ENCODE measurements at regions not wholly inside any gene's neighbourhood (a gene's known extent, or its start where the extent isn't known, plus 50 kb on each side); places are given as distances from the start of the nearest gene placed in this dataset.

- no peak for DNase-seq
These were observed 765.5 kb upstream of the EEF2KMT start for GRCh38 chr16:5863071-5863606.

- DNase-seq: no peak
These were observed 764.7 kb upstream of the EEF2KMT start for GRCh38 chr16:5862103-5862840.

DNA sequence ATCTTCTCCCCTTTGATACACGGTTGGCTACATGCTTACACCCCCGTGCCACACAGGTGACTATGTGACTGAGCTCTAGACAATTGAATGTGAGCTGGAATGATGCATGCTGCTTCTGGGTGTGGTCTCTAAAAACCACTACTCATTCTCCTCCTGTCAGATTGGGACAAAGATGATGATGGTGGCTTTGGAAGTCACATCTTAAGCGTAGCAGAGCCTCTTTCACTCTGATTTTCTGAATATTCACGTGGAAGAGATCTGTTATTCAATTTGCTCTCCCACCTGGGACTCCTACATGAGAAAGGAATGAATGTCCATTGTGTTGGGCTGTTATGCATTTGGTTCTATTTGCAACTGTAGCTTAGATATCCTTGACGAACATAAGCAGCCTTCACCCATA, 763.6 kb upstream of the EEF2KMT start:
- DNase-seq: no peak

DNA sequence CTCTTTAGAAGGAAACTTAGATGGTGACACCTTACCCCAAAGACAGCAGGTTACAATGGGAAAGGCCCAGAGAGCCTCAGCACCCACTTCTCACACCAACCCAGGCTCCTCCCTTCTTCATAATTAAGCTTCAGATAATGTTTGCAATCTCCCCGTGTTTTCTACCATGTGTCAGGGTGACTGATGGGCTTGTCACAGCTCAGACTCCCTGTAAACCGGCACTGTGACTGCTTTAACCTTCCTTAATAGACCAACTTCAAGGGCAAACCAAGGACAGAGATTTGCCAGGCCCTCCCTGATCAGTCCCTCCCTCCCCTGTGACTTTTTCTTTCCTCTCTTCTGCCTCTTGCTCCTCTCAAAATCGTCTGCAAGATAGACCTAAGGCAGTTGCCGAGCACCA, 760.6 kb upstream of the EEF2KMT start:
- no peak for DNase-seq

- no peak for DNase-seq
These were observed 756.4 kb upstream of the EEF2KMT start for GRCh38 chr16:5854027-5854426.

DNA sequence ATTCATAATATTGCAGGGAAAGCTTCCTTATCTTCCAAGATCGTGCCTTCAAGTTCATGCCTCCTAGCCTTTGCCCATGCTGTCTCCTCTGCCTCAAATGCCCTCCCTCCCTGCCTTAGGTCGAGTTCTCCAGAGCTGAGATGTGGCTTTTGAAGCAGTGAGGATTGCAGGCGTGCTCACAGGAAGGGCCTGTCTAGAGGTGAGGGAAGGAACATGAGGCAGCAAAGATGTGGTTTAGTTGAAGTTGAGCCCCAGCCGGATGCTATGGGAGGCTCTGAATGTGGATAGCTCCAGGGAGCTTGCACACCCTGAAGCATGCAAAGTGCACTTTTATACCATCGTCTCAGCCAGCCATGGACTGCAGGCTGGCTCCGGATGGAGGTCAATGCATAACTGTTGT, 754.6 kb upstream of the EEF2KMT start:
- no peak for DNase-seq

GRCh38 chr16:5851393-5851982, 753.9 kb upstream of the EEF2KMT start:
- no peak for DNase-seq

DNA sequence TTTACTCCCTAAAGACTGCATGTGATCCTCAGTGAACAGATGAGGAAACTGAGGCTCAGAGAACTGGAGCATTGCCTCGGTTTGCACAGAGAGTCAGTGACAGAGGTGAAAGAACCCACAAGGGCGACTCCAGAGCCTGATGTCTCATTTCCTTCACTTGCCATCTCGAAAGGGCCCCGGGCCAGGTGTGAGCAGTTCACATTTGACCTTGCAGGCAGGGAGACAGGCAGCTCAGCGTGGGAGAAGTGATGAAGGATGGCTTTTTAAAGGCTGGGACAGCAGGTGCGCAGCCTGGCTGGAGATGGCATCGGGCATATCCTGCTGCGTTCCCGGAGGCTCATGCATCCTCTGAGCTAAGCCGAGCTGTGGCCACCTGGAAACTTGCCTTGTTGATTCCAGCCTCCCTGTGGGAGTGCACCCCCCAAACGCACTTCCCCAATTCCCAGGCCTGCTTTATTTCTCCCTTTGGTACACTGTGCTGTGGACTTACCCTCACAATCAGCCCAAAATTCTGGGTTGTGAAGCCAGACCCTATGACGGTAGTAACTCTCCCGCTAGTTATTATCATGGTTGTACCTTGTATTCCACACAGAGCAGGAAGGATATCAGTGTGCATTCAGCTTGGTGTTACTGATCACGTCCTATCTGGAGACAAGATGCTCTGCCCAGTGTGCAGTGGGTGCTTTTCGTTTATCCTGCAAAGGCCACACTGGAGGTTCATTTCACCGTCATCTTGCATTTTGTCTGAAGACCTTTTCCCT, 753.2 kb upstream of the EEF2KMT start:
- DNase-seq: no peak

DNA sequence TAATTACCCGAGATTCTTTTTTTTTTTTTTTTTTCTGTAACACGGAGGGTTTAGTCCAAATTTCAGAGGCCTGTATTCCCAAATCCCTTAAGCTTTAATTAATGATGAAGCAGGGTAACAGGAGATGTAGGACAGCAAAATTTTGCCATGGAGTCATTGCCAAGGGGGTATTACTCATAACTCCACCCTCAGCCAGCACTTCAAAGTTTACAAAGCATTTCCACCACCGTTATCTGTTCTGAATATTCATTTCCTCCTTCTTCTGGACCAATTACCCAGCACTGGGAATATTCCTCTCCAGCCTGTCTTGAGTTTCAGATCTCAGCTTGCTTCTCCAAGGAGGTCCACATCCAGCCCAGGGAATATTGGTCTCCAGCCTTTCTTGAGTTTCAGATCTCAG, 747.5 kb upstream of the EEF2KMT start:
- no peak for DNase-seq

DNA sequence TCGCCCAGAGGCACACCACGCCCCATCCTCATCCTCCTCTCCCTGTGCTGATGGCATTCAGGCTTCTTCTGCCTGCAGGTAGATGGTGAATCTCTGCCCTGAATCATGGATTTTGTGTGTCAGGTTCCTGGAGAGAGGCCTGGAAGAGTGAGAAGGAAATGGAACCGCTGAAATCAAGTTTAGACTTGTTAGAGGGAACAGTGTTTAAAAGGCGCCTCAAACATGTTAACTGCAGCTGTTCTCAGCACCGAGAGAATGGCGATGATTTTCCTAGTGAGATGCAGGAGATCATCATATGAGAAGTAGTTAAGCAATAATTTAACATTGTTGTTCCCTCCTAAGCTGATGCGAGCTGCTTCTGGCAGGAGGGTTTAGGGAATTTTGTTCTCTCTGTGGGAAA, 744.4 kb upstream of the EEF2KMT start:
- no peak for DNase-seq

- no peak for DNase-seq
These were observed 741.1 kb upstream of the EEF2KMT start for GRCh38 chr16:5838725-5839124.

DNA sequence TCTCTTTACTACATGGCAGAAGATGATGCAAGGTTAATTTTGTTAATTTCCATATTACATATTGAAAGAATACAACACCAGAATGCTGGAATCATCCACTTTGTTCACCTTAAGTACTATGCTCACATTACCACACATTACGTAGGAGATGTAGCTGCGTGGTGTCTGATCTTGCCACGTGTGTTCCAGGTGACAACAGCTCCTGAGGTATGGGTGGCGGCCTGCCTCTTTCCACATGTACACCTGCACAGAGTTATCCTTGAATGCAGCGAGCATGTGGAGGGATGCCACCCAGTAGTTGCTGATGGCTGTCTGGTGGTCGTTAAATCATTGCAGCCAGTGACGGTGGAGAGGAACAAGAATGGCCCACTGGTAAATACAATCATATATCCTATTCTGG, 740.5 kb upstream of the EEF2KMT start:
- no peak for DNase-seq

GRCh38 chr16:5837007-5837670, 739.5 kb upstream of the EEF2KMT start:
- DNase-seq: no peak

GRCh38 chr16:5835876-5836275, 738.3 kb upstream of the EEF2KMT start:
- DNase-seq: no peak

- no peak for DNase-seq
These were observed 728.7 kb upstream of the EEF2KMT start for GRCh38 chr16:5826332-5826731.

DNA sequence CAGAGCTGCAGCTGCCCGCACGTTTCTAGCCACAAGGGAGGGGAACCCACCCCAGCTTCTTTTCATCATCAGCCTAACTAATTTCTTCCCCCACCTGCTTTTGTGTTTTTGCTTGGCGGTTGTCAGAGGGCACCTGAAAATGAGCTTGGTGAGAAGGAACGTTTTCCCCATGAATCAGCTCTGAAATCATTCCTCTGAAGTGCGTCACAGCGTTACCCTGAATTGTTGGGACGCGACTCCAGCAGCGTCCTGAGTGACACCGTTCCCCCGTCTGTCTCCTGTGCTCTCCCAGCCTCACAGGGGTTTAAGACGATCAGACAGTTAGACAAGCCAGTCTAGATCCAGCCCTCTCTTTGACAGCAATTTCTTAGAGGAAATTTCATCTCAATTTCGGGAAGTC, 722.9 kb upstream of the EEF2KMT start:
- DNase-seq: no peak

- DNase-seq: no peak
These were observed 718.1 kb upstream of the EEF2KMT start for GRCh38 chr16:5815570-5816237.

GRCh38 chr16:5801396-5801795, 703.8 kb upstream of the EEF2KMT start:
- DNase-seq: no peak

- DNase-seq: no peak
These were observed 696.0 kb upstream of the EEF2KMT start for GRCh38 chr16:5793556-5793955.

- DNase-seq: no peak
These were observed 693.5 kb upstream of the EEF2KMT start for GRCh38 chr16:5791011-5791657.

DNA sequence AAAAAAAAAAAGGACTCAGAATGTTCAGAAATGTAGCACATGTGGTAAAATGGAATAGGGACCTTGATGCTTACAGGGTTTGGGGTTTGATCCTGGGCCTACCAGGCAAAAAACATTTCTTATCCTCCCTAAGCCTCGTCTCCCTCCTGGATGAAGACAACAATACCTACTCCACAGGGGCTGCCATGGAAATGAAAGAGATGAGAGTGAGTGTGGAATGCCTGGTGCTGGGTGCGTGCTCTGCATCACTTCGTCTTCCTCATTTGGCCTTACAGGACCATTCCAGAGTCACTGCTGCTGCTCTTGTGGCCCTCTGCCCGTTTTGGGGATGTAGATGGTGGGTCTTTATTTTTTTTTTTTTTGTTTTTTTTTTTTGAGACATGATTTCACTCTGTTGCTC, 692.9 kb upstream of the EEF2KMT start:
- no peak for DNase-seq

DNA sequence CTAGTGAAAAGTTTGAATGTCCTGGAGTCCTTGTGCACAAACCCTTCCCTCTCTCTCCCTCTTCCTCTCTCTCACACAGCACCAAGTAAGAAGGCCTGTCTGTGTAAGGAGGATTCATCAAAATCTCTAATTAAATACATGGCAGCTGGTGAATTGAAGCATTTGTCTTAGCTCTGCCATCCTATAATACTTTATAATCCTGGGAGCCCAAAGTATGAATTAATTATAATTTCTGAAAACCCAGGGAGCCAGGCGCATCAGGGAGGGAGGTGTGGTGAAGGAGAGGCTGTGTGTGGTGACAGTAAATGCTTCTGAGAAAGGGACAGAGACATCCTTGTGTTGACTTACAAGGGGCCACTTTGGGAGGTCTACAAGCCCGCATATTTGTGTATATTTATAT, 691.4 kb upstream of the EEF2KMT start:
- no peak for DNase-seq
